ENCODE measurements at regions not wholly inside any gene's neighbourhood (a gene's known extent, or its start where the extent isn't known, plus 50 kb on each side); places are given as distances from the start of the nearest gene placed in this dataset.

- TF ChIP-seq, protein P1, sequence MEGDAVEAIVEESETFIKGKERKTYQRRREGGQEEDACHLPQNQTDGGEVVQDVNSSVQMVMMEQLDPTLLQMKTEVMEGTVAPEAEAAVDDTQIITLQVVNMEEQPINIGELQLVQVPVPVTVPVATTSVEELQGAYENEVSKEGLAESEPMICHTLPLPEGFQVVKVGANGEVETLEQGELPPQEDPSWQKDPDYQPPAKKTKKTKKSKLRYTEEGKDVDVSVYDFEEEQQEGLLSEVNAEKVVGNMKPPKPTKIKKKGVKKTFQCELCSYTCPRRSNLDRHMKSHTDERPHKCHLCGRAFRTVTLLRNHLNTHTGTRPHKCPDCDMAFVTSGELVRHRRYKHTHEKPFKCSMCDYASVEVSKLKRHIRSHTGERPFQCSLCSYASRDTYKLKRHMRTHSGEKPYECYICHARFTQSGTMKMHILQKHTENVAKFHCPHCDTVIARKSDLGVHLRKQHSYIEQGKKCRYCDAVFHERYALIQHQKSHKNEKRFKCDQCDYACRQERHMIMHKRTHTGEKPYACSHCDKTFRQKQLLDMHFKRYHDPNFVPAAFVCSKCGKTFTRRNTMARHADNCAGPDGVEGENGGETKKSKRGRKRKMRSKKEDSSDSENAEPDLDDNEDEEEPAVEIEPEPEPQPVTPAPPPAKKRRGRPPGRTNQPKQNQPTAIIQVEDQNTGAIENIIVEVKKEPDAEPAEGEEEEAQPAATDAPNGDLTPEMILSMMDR (IDR thresholded peaks at IDR 0.05; ENCODE audit: extremely low read depth, low read depth, low read length) = no peak
- Histone ChIP-seq H3K36me3 (ENCODE audit: insufficient read depth, low read length) (no peaks in the 10 kb centered on the region), H4K20me1 (ENCODE audit: insufficient read depth, low read length) (no peaks in the 10 kb centered on the region), H3K4me1 (ENCODE audit: insufficient read depth, low read length) (peaks cover 34% of the 10 kb centered on the region), H3K27me3 (ENCODE audit: insufficient read depth, low read length) (no peaks in the 10 kb centered on the region), H3K27ac (ENCODE audit: low read depth, low read length) (no peak overlapping the region), H3K9me3 (ENCODE audit: low read depth, low read length) (no peaks in the 10 kb centered on the region), H3K4me2 (ENCODE audit: insufficient read depth, low read length) (no peak overlapping the region), H3K79me2 (ENCODE audit: insufficient read depth, low read length) (no peaks in the 10 kb centered on the region), H2AFZ (ENCODE audit: low read length) (no peak overlapping the region), H3K4me3 (ENCODE audit: insufficient read depth, low read length) (no peak overlapping the region)
- no peak for DNase-seq (ENCODE audit: insufficient read length, low spot score, missing footprints)
These were observed 143.5 kb downstream of the RXFP2 start for GRCh38 chr13:31882794-31883193.

DNA sequence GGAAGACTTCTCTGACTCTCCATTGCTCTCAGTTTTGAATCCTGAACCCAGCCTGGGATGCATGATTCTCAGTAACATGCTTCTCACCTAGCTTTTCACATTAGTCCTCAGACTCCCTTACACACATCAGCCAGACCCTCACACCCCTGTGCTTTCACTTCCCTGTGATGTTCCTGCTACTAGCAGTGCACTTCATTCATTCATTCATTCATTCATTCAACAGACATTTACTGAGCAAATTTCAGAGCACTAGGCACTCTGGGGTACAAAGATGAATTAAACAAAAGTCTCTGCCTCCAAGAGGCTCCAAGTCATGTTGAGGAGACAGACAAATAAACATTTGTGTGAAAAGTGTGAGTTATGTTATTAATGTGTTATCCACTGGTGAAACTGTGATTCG is 145.2 kb downstream of the RXFP2 start:
- Histone ChIP-seq H3K79me2 (ENCODE audit: insufficient read depth, low read length) (no peaks in the 10 kb centered on the region), H3K36me3 (ENCODE audit: insufficient read depth, low read length) (no peaks in the 10 kb centered on the region), H2AFZ (ENCODE audit: low read length) (no peak overlapping the region), H4K20me1 (ENCODE audit: insufficient read depth, low read length) (no peaks in the 10 kb centered on the region), H3K4me3 (ENCODE audit: insufficient read depth, low read length) (no peak overlapping the region), H3K9me3 (ENCODE audit: low read depth, low read length) (no peaks in the 10 kb centered on the region), H3K4me2 (ENCODE audit: insufficient read depth, low read length) (no peak overlapping the region), H3K27ac (ENCODE audit: low read depth, low read length) (no peak overlapping the region), H3K4me1 (ENCODE audit: insufficient read depth, low read length) (peaks cover 36% of the 10 kb centered on the region), H3K27me3 (ENCODE audit: insufficient read depth, low read length) (no peaks in the 10 kb centered on the region)
- DNase-seq (ENCODE audit: insufficient read length, low spot score, missing footprints) = no peak
- TF ChIP-seq, protein P1 (IDR thresholded peaks at IDR 0.05; ENCODE audit: extremely low read depth, low read depth, low read length) = no peak

- TF ChIP-seq, protein P1 (IDR thresholded peaks at IDR 0.05; ENCODE audit: extremely low read depth, low read depth, low read length) = no peak
- Histone ChIP-seq H3K79me2 (ENCODE audit: insufficient read depth, low read length) (no peaks in the 10 kb centered on the region), H3K27me3 (ENCODE audit: insufficient read depth, low read length) (no peaks in the 10 kb centered on the region), H4K20me1 (ENCODE audit: insufficient read depth, low read length) (no peaks in the 10 kb centered on the region), H3K27ac (ENCODE audit: low read depth, low read length) (no peak overlapping the region), H2AFZ (ENCODE audit: low read length) (peak overlapping the region; percentile 10), H3K4me2 (ENCODE audit: insufficient read depth, low read length) (no peak overlapping the region), H3K36me3 (ENCODE audit: insufficient read depth, low read length) (no peaks in the 10 kb centered on the region), H3K9me3 (ENCODE audit: low read depth, low read length) (no peaks in the 10 kb centered on the region), H3K4me1 (ENCODE audit: insufficient read depth, low read length) (peaks cover 36% of the 10 kb centered on the region), H3K4me3 (ENCODE audit: insufficient read depth, low read length) (no peak overlapping the region)
- no peak for DNase-seq (ENCODE audit: insufficient read length, low spot score, missing footprints)
These were observed 145.6 kb upstream of the FRY start for GRCh38 chr13:31885994-31886393.

GRCh38 chr13:31887286-31887685 is 144.3 kb upstream of the FRY start:
- Histone ChIP-seq H3K27me3 (ENCODE audit: insufficient read depth, low read length) (no peaks in the 10 kb centered on the region), H3K79me2 (ENCODE audit: insufficient read depth, low read length) (no peaks in the 10 kb centered on the region), H3K36me3 (ENCODE audit: insufficient read depth, low read length) (no peaks in the 10 kb centered on the region), H3K4me3 (ENCODE audit: insufficient read depth, low read length) (no peak overlapping the region), H2AFZ (ENCODE audit: low read length) (no peak overlapping the region), H3K27ac (ENCODE audit: low read depth, low read length) (peak overlapping the region; percentile 66), H3K9me3 (ENCODE audit: low read depth, low read length) (no peaks in the 10 kb centered on the region), H4K20me1 (ENCODE audit: insufficient read depth, low read length) (no peaks in the 10 kb centered on the region), H3K4me2 (ENCODE audit: insufficient read depth, low read length) (peak overlapping the region; percentile 35), H3K4me1 (ENCODE audit: insufficient read depth, low read length) (peaks cover 40% of the 10 kb centered on the region)
- TF ChIP-seq, protein P1 (IDR thresholded peaks at IDR 0.05; ENCODE audit: extremely low read depth, low read depth, low read length) = no peak
- DNase-seq (ENCODE audit: insufficient read length, low spot score, missing footprints) = peak; percentile 65

All from osteoblast (primary cell).